ENCODE measurements at regions not wholly inside any gene's neighbourhood (a gene's known extent, or its start where the extent isn't known, plus 50 kb on each side); places are given as distances from the start of the nearest gene placed in this dataset.

GRCh38 chr9:38243993-38244392 is 148.5 kb upstream of the ALDH1B1 start:
- no peak for TF ChIP-seq CTCF (IDR thresholded peaks at IDR 0.05; ENCODE audit: poor library complexity)
- TF ChIP-seq EZH2 (IDR thresholded peaks at IDR 0.05; ENCODE audit: borderline replicate concordance): no peak
- TF ChIP-seq EZH2phosphoT487 (IDR thresholded peaks at IDR 0.05; ENCODE audit: low read depth, severe bottlenecking, unreplicated experiment): no peak
